HG03460 (cell line): ENCODE measurements at regions not wholly inside any gene's neighbourhood (a gene's known extent, or its start where the extent isn't known, plus 50 kb on each side); places are given as distances from the start of the nearest gene placed in this dataset.
"Not testable (repeated sequence)": the region's sequence is repeated elsewhere in the genome, so short reads cannot be mapped to it uniquely, and the experiment has no call there.

Source experiments
- ATAC-seq: cut with Tn5 transposase; IDR thresholded peaks from one replicate; pipeline ENCODE4 v1.9.1; 2021; ENCODE audit not compliant: unreplicated experiment

DNA sequence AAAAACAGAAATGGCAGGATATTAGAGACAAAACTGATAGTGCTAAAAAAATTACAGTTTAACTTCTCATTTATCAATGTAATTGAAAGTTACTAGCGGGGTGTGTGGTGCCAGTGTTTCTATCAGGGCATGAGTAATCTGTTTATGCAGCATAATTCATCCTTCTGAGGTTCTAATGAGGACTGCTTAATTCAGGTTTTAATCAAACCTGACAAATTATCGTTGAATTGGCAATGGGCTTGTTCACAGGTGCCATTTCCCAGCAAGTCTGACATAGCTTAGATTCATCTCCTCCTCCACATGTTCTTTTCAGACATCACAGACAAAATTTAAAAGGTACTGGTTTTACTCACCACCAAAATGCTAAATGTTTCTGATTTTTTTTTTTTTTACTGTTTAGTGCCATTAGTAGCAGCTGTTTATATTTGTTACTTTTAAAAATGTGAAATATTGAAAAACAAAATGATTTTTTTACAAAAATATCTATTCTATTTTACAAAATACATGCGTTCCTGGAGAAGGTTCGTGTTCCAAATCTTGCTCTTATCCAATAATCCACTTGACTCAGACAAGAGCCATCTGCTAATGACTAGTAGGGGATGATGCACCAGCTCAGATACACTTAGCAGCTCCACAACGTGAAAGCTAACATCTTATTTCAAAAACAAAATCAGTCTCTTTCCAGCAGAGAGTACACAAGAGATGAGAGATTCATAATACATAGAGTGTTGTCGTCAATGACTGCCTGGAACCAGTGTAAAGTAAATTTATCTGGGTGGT, 447.7 kb upstream of the DPPA4 start:
- no peak for ATAC-seq

DNA sequence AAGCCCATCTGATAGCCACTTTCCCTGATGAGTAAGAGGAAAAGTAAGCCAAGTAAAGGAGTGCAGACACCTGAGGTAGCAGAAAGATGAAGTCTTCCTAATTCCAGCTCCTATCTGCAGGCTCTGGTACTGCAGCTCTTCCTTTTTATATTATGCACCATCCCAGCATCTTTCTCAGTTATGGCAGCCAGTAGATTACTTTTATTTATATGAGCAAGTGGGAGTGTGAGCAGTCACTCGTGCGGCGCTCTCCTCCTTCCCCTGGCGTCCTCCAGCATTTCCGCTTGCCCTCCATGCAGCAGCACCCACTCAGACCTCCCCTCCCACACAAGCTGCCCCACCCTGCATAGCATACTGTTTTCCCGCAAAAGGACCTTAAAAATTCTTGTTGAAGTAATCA, 465.9 kb upstream of the DPPA4 start:
- ATAC-seq, result no peak

DNA sequence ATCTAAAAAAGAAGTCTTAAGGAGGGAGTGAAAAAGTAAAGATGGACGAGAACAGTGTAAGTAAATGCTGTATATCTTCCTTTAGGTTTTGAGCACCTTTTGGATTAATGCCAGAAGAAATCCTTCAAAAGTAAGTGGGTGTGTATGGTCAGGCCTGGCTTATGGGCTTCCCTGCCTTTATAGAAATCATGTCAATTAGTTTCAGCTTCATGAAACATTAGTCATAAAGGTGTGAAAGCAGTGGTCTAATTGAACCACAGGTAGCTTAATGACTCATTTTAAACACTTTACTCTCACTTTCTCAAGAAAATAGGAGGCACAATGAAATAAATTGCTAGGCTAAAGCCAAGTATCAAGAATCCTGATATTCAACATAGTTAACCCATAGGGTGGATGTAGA, 467.4 kb upstream of the DPPA4 start:
- ATAC-seq, result no peak

DNA sequence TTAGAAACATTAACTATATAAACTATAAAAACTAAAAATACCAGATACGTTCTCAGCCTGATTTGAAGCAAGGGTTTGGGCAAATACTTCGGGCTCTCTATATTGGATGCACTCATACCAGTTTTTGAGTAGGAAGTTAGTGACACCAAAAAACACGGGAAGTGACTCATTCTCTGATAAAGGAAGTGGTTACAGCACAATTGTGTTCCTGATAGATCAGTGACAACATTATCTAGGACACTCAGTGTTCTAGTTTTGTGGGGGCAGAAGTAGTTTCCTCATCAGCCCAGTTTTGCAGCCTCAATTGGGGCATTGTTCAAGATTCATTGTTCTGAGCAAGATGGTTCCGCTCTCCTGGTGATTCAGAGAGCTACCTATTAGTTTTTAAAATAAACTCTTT, 469.6 kb upstream of the DPPA4 start:
- peak; percentile 87 for ATAC-seq

DNA sequence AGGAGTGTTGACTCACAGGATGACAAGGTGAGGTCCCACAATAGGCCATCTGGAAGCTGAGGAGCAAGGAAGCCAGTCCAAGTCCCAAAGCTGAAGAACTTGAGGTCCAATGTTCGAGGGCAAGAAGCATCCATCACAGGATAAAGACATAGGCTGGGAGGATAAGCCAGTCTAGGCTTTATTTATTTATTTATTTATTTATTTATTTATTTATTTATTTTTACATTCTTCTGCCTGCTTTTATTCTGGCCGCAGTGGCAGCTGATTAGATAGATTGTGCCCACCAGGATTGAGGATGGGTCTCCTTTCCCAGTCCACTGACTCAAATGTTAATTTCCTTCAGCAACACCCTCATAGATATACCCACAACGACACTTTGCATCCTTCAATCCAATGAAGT, 472.2 kb upstream of the DPPA4 start:
- no peak for ATAC-seq

DNA sequence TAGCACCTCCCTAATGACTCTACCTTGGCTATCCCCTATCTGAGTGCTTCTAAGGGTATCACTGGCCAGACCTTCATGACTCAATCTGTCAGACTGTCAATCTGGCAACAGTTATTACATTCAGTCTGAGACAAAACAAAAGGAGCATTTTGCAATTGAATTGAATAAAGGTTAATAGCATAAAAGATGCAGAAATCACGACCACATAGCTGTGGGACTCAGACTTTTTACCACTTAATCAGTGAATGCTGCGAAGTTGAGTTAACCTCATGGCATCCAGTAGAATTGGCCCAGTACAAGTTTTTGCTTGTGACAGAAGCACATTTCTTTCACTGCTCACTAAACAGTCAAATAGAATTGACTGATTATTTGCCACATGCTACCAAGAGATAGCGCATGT, 480.7 kb upstream of the DPPA4 start:
- no peak for ATAC-seq

DNA sequence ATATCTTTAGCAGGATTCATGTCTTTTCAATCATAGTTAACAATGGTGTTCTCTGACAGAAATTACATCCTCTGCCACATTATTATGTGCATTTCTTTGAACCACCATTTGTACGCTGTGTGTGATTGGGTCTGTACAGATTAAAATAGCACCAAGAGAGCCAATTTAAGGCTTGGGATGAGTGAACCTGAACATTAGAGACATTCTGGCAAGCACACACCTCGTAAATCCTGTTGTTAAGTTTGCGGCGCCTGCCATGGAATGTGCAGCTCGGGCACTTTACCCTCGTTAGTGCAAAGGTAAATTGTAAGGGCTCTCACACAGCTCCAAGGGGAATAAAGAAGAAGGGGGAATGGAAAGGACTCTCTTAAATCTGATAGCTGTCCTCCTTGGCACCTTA, 482.4 kb upstream of the DPPA4 start:
- no peak for ATAC-seq

DNA sequence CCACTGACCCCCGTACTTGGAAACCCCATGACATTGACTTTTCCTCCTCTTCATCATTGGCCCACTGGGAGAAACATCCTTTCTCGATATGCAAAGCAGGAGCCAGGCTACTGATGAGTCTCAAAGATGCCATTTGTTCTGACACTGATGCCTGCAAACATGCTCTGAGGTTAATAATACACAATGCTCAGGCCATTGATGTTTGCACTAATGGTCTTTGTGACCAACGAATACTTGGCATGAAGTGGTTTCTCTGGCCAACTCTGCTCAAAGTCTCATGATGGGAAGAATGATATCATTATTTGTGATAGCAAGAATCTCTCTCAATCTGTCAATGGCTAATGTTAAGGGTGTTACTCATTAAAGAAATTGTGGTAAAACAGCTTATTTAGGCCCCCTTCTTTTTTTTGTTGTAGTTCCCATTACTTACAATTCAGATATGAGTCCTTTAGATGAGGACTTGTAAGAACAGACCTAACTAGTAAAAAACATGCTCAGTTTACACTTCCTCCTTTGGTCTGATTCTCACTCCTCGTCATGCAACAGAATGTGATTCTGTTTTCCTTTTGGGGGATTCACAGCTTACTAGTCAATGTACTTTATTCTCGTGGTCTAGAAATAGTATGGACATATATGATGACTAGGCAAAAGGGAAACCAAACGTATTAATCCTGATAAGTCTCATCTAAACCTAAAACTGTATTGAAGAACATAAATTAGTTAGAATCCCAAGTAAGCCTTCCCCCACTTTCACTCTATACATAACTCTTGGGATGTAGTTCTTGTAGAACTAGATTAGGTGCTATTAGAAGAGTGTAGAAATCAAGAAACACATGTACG, 488.8 kb upstream of the DPPA4 start:
- no peak for ATAC-seq

DNA sequence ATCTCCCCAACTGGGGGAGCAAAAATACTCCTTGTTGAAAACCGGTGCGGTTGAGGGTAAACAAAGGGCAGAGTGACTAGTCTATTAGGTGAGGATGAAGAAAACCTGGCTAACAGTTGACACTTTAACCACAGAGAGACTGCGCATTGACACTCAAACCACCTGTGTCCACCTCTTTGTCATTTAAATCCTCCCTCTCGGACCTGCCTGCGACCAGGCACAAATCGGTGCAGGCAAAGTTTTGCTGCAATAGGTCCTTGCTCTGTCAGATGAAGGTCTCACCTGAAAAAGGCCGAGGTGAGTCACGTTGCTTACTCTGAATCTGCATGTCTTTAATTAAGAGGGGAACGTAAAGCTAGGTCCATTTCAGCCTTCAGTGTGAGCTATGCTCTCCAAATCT, 494.1 kb upstream of the DPPA4 start:
- no peak for ATAC-seq

DNA sequence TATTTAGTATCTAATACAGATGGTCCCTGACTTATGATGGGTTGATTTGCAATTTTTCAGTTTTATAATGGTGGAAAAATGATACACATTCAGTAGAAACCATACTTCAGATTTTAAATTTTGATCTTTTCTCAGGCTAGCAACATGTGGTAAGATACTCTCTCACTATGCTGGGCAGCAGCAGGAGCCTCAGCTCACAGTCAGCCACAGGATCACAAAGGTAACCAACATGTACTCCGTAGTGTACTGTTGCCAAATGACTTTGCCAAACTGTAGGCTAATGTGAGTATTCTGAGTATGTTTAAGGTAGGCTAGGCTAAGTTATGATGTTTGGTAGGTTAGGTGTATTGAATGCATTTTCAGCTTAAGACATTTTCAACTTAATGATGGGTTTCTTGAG, 498.6 kb upstream of the DPPA4 start:
- no peak for ATAC-seq

DNA sequence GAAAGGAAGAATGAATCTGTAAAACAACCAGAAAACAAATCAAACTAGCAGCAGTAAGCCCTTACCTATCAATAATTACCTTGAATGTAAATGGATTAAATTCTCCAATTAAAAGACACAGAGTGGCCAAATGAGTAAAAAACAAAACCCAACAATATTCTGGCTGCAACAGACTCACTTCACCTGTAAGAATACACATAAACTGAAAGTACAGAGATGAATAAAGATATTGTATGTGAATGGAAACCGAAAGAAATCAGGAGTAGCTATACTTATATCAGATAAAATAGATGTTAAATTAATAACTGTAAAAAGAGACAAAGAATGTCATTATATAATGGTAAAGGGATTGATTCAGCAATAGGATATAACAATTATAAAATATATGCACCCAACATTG, 514.5 kb upstream of the DPPA4 start:
- ATAC-seq, result no peak

DNA sequence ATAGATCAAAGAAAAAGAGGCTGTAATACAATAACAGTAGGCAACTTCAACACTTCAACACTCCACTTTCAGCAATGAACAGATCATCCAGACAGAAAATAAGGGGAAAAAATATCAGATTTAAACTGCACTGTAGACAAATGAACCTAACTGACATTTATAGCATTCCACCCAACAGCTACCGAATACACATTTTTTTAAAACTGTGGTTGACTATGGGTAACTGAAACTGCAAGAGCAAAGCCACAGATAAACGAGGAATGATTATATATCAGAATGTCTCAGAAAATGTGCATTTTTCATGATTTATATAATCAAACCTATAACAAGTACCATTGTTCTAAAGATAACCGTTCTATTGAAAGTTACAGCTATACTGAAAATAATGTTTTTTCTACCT, 514.9 kb upstream of the DPPA4 start:
- ATAC-seq, result no peak

DNA sequence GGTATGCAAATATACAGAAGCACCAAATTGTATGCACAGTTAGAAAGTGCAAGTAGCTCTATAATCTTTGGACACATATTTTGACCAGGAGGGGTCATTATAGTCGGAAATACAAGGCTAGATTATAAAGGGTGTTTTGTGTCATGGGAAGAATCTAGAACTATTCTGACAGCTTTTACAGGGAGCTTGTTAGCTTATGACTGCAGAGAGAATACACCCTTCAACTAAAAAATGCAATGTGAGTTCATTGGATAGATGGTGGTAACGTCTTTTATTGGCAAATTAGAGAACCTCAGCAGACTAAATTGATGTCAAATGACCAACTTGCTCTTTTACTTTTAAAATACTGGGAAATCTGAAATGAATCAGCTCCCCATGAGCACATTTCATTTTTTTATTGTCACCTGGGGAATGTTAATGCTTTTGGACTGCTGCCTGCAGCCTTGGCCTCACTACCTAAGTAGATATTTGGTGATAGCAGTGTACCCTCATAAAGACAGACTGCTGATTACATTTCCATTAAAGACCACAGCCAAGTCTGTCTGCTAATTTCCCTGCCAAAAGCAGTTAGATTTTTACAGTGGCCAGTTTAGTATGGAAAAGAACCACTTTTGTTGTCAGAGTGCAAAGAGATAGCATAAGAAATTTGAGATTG, 515.9 kb upstream of the DPPA4 start:
- no peak for ATAC-seq

DNA sequence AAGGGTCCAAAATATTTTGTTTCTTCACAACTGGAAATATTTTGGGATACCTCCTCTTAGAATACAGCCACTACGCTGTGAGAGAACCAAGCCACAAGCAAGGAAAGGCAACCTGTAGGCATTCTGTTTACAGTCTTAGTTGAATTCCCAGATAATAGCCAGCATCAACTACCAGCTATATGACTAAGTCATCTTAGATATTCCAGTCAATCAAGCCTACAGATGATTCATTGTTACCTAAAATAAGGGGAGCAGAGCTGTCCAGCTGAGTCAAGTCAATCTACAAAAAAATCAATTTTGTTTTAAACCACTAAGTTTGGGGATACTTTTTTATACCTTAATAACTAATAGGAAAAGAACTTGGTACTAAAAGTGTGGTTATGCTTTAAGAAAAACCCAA, 526.4 kb upstream of the DPPA4 start:
- ATAC-seq, result no peak

DNA sequence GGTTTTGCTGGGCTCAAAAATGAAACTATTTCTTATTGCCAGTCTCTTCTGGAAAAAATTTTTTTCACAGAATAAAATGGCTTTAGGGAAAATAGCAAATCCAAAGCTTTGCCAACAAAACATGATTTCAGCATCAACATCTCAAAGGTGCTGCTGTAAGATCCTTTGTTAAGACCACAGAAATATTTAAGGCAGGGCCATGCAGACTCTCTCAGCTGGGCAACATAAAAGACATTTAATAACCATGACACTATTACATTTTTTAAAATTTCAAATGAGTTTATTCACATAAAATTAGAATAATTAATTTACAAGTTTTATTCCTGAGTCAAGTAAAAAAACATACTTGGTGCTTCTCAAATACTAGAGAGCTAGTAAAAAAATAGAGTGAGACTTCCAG, 527.1 kb upstream of the DPPA4 start:
- ATAC-seq, result no peak

DNA sequence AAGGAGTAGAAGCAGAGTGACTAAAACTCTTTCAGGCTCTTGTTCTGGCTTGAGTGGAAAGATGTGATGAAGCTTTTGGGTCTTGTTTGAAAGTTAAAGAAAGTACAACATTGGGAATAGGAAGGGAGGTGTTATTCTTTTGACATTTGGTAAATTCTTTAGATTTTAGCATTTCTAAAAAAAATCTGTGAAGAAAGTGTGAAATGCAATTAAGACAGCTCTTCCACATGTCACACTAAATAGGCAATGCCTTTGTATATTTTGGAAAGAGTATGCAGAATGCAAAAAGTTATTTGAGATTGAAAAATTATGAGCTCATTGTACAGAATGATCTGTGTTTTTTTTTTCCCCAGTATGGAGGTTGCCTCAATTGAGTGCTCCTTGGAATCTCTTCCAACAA, 532.2 kb upstream of the DPPA4 start:
- ATAC-seq, result no peak

DNA sequence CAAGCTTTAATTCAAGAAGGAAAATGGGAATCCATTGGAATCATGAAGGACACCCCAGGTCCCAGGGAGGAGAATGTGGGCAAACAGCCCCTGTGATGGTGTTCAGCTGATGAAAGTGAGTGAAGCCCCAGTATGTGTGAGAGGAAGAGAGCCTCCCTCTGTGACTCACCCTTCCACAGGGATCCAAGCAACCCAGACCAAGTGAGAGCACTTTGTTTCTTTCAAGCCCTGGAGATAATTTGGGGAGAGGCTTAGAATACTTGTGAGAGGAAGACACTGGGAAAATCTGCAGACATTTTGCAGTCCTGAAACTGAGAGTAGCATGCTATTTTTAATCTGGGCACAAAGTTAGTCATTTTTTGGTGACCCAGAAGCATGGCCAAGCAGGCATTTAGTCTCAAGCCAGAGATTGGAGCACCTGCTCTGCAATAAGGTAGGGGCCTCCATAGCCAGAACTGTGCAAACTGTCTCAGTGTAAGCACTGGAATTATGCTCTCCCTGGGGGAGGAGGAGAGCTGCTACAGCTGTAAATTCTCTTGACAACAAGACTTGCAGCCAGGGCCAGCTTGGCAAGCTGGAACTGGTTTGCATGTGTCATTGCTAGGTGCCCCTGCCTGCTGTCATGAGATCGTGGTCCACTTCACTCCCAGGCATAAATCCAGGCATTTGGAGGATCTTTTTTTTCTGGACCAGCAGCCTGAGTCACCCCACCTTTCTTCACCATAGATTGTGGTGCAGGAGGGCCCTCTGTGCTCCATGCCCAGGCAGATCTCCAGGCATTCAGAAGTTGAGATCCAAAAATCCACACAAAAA, 537.8 kb upstream of the DPPA4 start:
- ATAC-seq, result no peak

DNA sequence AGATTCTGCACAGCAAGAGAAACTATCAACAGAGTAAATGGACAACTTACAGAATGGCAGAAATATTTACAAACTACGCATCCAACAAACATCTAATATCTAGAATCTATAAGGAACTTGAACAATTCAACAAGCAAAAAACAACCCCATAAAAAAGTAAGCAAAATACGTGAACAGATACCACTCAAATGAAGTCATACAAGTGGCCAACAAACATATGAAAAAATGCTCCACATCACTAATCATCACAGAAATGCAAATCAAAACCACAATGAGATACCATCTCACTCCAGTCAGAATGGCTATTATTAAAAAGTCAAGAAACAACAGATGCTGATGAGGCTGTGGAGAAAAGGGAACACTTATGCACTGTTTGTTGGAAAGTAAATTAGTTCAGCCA, 540.3 kb upstream of the DPPA4 start:
- not testable (repeated sequence) for ATAC-seq

DNA sequence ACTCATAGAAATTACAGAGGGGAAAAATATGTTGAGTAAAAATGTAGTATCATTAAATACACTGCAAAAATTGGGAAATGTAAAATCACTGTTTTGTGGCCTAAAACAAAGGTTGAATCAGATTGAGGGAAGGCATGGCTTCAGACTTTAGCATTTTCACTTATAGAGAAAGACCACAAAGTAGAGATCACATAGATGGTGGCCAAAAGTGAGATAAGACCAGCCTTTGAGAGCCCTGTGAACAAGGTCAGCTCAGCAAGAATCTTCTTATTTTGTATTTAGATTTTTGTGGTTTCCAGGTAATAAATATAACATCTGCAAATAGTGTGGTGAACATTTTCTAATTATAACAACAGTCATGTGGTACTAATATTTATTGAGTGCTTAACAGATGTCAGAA, 544.8 kb upstream of the DPPA4 start:
- ATAC-seq, result no peak

DNA sequence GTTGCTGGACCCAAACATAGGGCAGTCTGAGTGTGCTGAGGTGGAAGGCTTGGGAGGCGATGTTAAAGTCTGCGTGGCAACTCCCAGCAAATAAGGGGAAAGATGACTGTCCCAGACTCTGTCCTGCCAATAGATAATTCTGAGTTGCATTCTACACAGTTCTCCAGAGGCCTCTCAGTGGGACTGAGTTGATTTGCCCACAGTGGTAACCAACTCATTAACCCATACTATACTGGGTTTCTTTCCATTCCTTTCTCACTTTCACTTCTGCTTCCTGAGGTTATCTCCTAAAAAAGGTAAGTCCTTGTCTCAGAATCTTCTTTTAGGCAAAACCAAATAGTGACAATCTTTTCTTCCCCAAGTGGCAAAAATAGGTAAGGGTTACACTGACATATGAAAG, 549.9 kb upstream of the DPPA4 start:
- no peak for ATAC-seq

DNA sequence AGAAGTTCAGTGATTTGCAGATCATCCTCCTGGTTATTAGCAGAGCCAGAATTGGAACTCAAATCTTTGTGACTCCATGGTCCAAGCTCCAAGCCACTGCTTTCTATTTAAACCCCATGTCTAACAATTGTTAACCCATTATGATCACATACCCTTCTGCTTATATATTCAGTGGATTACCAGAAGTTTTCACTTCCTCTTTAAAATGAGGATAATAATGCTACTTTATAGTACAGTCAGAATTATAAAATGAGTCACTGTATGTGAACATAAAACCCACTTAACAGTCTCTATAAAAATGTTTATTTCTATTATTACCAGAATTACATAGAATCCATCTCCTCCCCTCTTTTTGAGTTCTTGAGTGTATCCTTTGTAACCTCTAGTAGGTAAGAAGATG, 550.7 kb upstream of the DPPA4 start:
- ATAC-seq, result no peak
